Lung (tissue), 11 donors: ENCODE measurements at regions not wholly inside any gene's neighbourhood (a gene's known extent, or its start where the extent isn't known, plus 50 kb on each side); places are given as distances from the start of the nearest gene placed in this dataset.
A peak's percentile ranks its signal among the peaks of the same experiment; 100 is the strongest.

Experiments
- ATAC-seq: fragments of 200-7000 bp; cut with Tn5 transposase; one replicate; pipeline ENCODE4 v1.9.1; 2020; ENCODE audit warnings: moderate number of reproducible peaks; ENCODE audit not compliant: insufficient read depth, low FRiP score
- DNase-seq, 3 donors: peaks; one replicate each; pipeline ENCODE4 v3.0.0-alpha.2; 2013 to 2017
- H3K27ac ChIP-seq, 2 donors: one replicate each; pipeline ENCODE4 v1.5.1; 2013; ENCODE audit warnings: mild to moderate bottlenecking in 2 of 2, moderate library complexity in 2 of 2, control low read depth in 1 of 2, inconsistent platforms in 1 of 2, low read depth in 1 of 2, low read length in 1 of 2
- H3K27me3 ChIP-seq, 3 donors: one replicate each; pipeline ENCODE4 v1.5.1; 2013; ENCODE audit warnings: low read length in 2 of 3; ENCODE audit not compliant: control insufficient read depth in 3 of 3, insufficient read depth in 3 of 3
- H3K36me3 ChIP-seq, 4 donors: one replicate each; pipeline ENCODE4 v1.5.1; 2013; ENCODE audit warnings: low read length in 4 of 4, mild to moderate bottlenecking in 1 of 4, moderate library complexity in 1 of 4; ENCODE audit not compliant: control insufficient read depth in 4 of 4, insufficient read depth in 4 of 4
- H3K4me1 ChIP-seq, 5 donors: one replicate each; pipeline ENCODE4 v1.5.1; 2013; ENCODE audit warnings: low read length in 5 of 5, mild to moderate bottlenecking in 2 of 5, moderate library complexity in 1 of 5; ENCODE audit not compliant: control insufficient read depth in 5 of 5, insufficient read depth in 5 of 5
- H3K4me3 ChIP-seq: one replicate; pipeline ENCODE4 v1.5.1; 2013; ENCODE audit warnings: mild to moderate bottlenecking, control low read depth, moderate library complexity
- H3K9ac ChIP-seq, 2 donors: one replicate each; pipeline ENCODE4 v1.5.1; 2013; ENCODE audit warnings: low read length in 2 of 2, control low read depth in 1 of 2; ENCODE audit not compliant: insufficient read depth in 1 of 2
- H3K9me3 ChIP-seq, 4 donors: one replicate each; pipeline ENCODE4 v1.5.1; 2013; ENCODE audit warnings: low read length in 3 of 4, mild to moderate bottlenecking in 1 of 4, moderate library complexity in 1 of 4; ENCODE audit not compliant: control insufficient read depth in 4 of 4, insufficient read depth in 3 of 4
- WGBS, 2 donors: extraction: QIAGEN DNeasy Blood & Tissue Kit; methylation state at CpG; one replicate each; pipeline ENCODE4 v1.1.7; 2013; 5-methylcytosine and 5-hydroxymethylcytosine counted together
- TF ChIP-seq, protein P1 (sequence below): IDR thresholded peaks from 2 replicates; pipeline ENCODE4 v1.5.1; 2012; ENCODE audit warnings: mild to moderate bottlenecking; ENCODE audit errors: control extremely low read depth, extremely low read depth
- donor health status: control.
- donor health status: control.
- donor health status: Bipolar disorder and iron deficiency.
- donor health status: healthy.
- donor health status: DM: yes; HTN: yes; CAD: no.

GRCh38 chr13:87884884-87885283 lies 213.7 kb downstream of the SLITRK5 start:
- DNase-seq (peak; percentile 19 to 67 (median 51)), ATAC-seq (no peak)
- TF ChIP-seq, protein P1, sequence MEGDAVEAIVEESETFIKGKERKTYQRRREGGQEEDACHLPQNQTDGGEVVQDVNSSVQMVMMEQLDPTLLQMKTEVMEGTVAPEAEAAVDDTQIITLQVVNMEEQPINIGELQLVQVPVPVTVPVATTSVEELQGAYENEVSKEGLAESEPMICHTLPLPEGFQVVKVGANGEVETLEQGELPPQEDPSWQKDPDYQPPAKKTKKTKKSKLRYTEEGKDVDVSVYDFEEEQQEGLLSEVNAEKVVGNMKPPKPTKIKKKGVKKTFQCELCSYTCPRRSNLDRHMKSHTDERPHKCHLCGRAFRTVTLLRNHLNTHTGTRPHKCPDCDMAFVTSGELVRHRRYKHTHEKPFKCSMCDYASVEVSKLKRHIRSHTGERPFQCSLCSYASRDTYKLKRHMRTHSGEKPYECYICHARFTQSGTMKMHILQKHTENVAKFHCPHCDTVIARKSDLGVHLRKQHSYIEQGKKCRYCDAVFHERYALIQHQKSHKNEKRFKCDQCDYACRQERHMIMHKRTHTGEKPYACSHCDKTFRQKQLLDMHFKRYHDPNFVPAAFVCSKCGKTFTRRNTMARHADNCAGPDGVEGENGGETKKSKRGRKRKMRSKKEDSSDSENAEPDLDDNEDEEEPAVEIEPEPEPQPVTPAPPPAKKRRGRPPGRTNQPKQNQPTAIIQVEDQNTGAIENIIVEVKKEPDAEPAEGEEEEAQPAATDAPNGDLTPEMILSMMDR, result no peak
- H3K27me3 ChIP-seq, result no peaks in the 10 kb centered on the region
- peaks cover 0 to 1% (median 0%) of the 10 kb centered on the region in 5 donors for H3K4me1 ChIP-seq
- H3K9me3 ChIP-seq, result no peaks in the 10 kb centered on the region
- H3K27ac ChIP-seq, result no peak overlapping the region
- no peak overlapping the region for H3K9ac ChIP-seq
- WGBS, 2 donors, result 65 to 78% methylated on average over 5 of the region's 5 CpGs
- H3K4me3 ChIP-seq, result no peak overlapping the region
- H3K36me3 ChIP-seq, result no peaks in the 10 kb centered on the region

- DNase-seq (peak in 1 of 3 donors; percentile 7), ATAC-seq (no peak)
- no peak overlapping the region for H3K4me3 ChIP-seq
- H3K9ac ChIP-seq, result no peak overlapping the region
- no peaks in the 10 kb centered on the region for H3K36me3 ChIP-seq
- peaks cover 0 to 1% (median 0%) of the 10 kb centered on the region in 5 donors for H3K4me1 ChIP-seq
- TF ChIP-seq, protein P1, result no peak
- peaks cover 0 to 4% (median 0%) of the 10 kb centered on the region in 4 donors for H3K9me3 ChIP-seq
- no peak overlapping the region for H3K27ac ChIP-seq
- 76 to 80% methylated on average over 6 of the region's 6 CpGs for WGBS, 2 donors
- H3K27me3 ChIP-seq, result no peaks in the 10 kb centered on the region
These were observed 216.4 kb downstream of the SLITRK5 start for GRCh38 chr13:87887459-87888123.

DNA sequence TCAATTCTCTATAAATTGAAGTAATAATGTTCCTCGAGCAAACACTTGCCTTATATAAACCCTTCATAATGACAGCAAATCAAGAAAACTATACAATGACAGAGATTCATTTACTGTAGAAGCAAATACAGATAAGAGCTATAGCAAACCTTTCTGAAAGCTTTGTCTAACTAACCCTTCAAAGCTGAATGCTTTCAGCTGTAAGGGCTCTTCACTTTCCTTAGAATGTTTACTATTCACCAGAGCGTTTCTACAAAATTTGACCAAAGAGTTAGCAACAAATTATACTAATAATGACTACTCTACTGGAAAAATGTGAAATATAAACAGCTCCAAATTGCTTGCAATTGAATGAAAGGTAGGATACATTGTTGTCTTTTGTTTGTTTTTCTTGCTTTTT lies 218.1 kb downstream of the SLITRK5 start:
- TF ChIP-seq, protein P1, result no peak
- WGBS, 2 donors, result 39 to 74% methylated on average over 2 of the region's 2 CpGs

GRCh38 chr13:87893186-87893585 lies 222.0 kb downstream of the SLITRK5 start:
- no peaks in the 10 kb centered on the region for H3K4me1 ChIP-seq
- no peak for ATAC-seq
- H3K27ac ChIP-seq, result no peak overlapping the region
- peaks cover 0 to 4% (median 0%) of the 10 kb centered on the region in 4 donors for H3K9me3 ChIP-seq
- H3K4me3 ChIP-seq, result no peak overlapping the region
- TF ChIP-seq, protein P1, result no peak
- H3K27me3 ChIP-seq, result no peaks in the 10 kb centered on the region
- no peak for DNase-seq
- H3K36me3 ChIP-seq, result no peaks in the 10 kb centered on the region
- no peak overlapping the region for H3K9ac ChIP-seq

More for the DNA sequence above, 218.1 kb downstream of the SLITRK5 start:
- H3K9ac ChIP-seq, result no peak overlapping the region
- H3K27ac ChIP-seq, result no peak overlapping the region
- peaks cover 0 to 4% (median 0%) of the 10 kb centered on the region in 4 donors for H3K9me3 ChIP-seq
- H3K27me3 ChIP-seq, result no peaks in the 10 kb centered on the region
- ATAC-seq (no peak), DNase-seq (peak in 2 of 3 donors; percentile 53 to 55)
- H3K36me3 ChIP-seq, result no peaks in the 10 kb centered on the region
- H3K4me3 ChIP-seq, result no peak overlapping the region
- peaks cover 0 to 1% (median 0%) of the 10 kb centered on the region in 5 donors for H3K4me1 ChIP-seq
